ENCODE measurements at regions not wholly inside any gene's neighbourhood (a gene's known extent, or its start where the extent isn't known, plus 50 kb on each side); places are given as distances from the start of the nearest gene placed in this dataset.

DNA sequence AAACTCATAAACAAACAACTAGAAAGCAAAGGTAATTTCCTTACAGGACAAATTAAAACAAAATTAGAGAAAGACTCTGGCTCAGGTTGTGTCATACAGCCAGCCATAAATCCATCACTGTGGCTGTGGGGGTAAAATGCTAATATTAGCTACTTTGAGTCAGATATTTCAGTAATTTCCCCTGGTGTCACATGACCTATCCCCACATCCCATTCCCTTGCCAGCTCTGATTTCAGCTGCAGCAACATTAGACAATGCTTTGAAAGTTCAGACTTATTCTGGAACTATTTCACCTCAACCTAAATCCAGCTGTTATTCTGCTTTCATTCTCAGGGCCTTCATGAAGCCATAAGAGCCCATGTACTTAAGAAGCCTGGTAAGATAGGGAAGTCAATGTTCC, 55.3 kb downstream of the RPL10L start:
- POLR2A ChIA-PET, result no interaction called here
- H3K4me3 Mint-ChIP-seq, result no peak overlapping the region
- H3K27ac Mint-ChIP-seq, result no peak overlapping the region
- Histone ChIP-seq H3K27ac (ENCODE audit: low read depth, low read length) (no peak overlapping the region), H3K36me3 (ENCODE audit: control insufficient read depth in 2 of 3, insufficient read depth in 3 of 3, low read length in 3 of 3) (no peaks in the 10 kb centered on the region), H3K27me3 (ENCODE audit: control insufficient read depth in 2 of 2, insufficient read depth in 2 of 2, low read length in 2 of 2) (no peaks in the 10 kb centered on the region), H3K9me3 (ENCODE audit: control insufficient read depth in 2 of 3, low read length in 3 of 3) (no peaks in the 10 kb centered on the region), H3K4me3 (ENCODE audit: low read length) (no peak overlapping the region), H3K4me1 (ENCODE audit: control insufficient read depth in 2 of 2, insufficient read depth in 2 of 2, low read length in 2 of 2) (no peaks in the 10 kb centered on the region)
- CTCF ChIA-PET, result no interaction called here
- no peaks in the 10 kb centered on the region for H3K27me3 Mint-ChIP-seq
- intact Hi-C loops (cut with micrococcal nuclease), result no loop called here
- peaks cover 0 to 6% (median 0%) of the 10 kb centered on the region in 7 donors for H3K4me1 Mint-ChIP-seq
- no peaks in the 10 kb centered on the region for H3K36me3 Mint-ChIP-seq
- ATAC-seq (no peak), DNase-seq (no peak)
- peaks cover 0 to 12% (median 1%) of the 10 kb centered on the region in 11 donors for H3K9me3 Mint-ChIP-seq

DNA sequence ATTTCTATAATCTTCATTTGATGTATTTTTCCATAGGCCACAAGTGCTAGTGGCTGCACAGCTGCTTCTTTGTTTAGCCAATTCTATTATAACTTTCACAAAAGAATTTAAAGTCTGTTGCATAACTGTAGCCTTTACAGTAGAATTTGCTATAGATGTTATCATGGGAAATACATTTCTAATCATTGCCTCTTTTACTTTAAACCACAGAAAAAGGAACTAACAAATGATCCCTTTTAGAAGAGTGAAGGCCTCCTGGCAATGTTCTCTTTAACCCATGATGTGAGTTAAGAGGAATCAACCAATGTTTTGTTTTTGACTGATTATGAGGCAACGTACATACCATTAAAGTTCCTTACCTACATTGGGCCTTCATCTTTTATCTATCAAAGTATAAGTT, 68.8 kb downstream of the RPL10L start:
- ChIA-PET POLR2A (no interaction called here), CTCF (no interaction called here)
- intact Hi-C loops (cut with micrococcal nuclease), result loop anchor here in 1 of 2 donors (5.0 kb wide), 1 partner anchor 694 kb away; no protein-coding TSS in a partner anchor
- H3K4me1 Mint-ChIP-seq, result no peaks in the 10 kb centered on the region
- DNase-seq (no peak), ATAC-seq (no peak)
- H3K27ac Mint-ChIP-seq, result no peak overlapping the region
- H3K27me3 Mint-ChIP-seq, result no peaks in the 10 kb centered on the region
- Histone ChIP-seq H3K36me3 (ENCODE audit: control insufficient read depth in 2 of 3, insufficient read depth in 3 of 3, low read length in 3 of 3) (no peaks in the 10 kb centered on the region), H3K9me3 (ENCODE audit: control insufficient read depth in 2 of 3, low read length in 3 of 3) (no peaks in the 10 kb centered on the region), H3K4me1 (ENCODE audit: control insufficient read depth in 2 of 2, insufficient read depth in 2 of 2, low read length in 2 of 2) (no peaks in the 10 kb centered on the region), H3K4me3 (ENCODE audit: low read length) (no peak overlapping the region), H3K27ac (ENCODE audit: low read depth, low read length) (no peak overlapping the region), H3K27me3 (ENCODE audit: control insufficient read depth in 2 of 2, insufficient read depth in 2 of 2, low read length in 2 of 2) (no peaks in the 10 kb centered on the region)
- no peak overlapping the region for H3K4me3 Mint-ChIP-seq
- no peaks in the 10 kb centered on the region for H3K36me3 Mint-ChIP-seq
- peaks cover 0 to 7% (median 2%) of the 10 kb centered on the region in 11 donors for H3K9me3 Mint-ChIP-seq

GRCh38 chr14:46581036-46581671, 70.4 kb downstream of the RPL10L start:
- no peaks in the 10 kb centered on the region for H3K36me3 Mint-ChIP-seq
- no peak overlapping the region for H3K27ac ChIP-seq (ENCODE audit: low read depth, low read length)
- POLR2A ChIA-PET, result no interaction called here
- DNase-seq (no peak), ATAC-seq (no peak)
- H3K4me1 Mint-ChIP-seq, result no peaks in the 10 kb centered on the region
- H3K4me1 ChIP-seq (ENCODE audit: control insufficient read depth in 2 of 2, insufficient read depth in 2 of 2, low read length in 2 of 2), result no peaks in the 10 kb centered on the region
- H3K36me3 ChIP-seq (ENCODE audit: control insufficient read depth in 2 of 3, insufficient read depth in 3 of 3, low read length in 3 of 3), result no peaks in the 10 kb centered on the region
- peaks cover 0 to 6% (median 2%) of the 10 kb centered on the region in 11 donors for H3K9me3 Mint-ChIP-seq
- H3K27ac Mint-ChIP-seq, result no peak overlapping the region
- H3K27me3 ChIP-seq (ENCODE audit: control insufficient read depth in 2 of 2, insufficient read depth in 2 of 2, low read length in 2 of 2), result no peaks in the 10 kb centered on the region
- intact Hi-C loops (cut with micrococcal nuclease), result loop anchor here in 1 of 2 donors (5.0 kb wide), 1 partner anchor 696 kb away; no protein-coding TSS in a partner anchor
- no peak overlapping the region for H3K4me3 ChIP-seq (ENCODE audit: low read length)
- no peaks in the 10 kb centered on the region for H3K9me3 ChIP-seq (ENCODE audit: control insufficient read depth in 2 of 3, low read length in 3 of 3)
- CTCF ChIA-PET, result no interaction called here
- H3K27me3 Mint-ChIP-seq, result no peaks in the 10 kb centered on the region
- H3K4me3 Mint-ChIP-seq, result no peak overlapping the region

- no peaks in the 10 kb centered on the region for H3K9me3 ChIP-seq (ENCODE audit: control insufficient read depth in 2 of 3, low read length in 3 of 3)
- no peaks in the 10 kb centered on the region for H3K36me3 Mint-ChIP-seq
- DNase-seq, result no peak
- no peak overlapping the region for H3K4me3 Mint-ChIP-seq
- no peaks in the 10 kb centered on the region for H3K27me3 ChIP-seq (ENCODE audit: control insufficient read depth in 2 of 2, insufficient read depth in 2 of 2, low read length in 2 of 2)
- intact Hi-C loops (cut with micrococcal nuclease), result no loop called here
- no peaks in the 10 kb centered on the region for H3K36me3 ChIP-seq (ENCODE audit: control insufficient read depth in 2 of 3, insufficient read depth in 3 of 3, low read length in 3 of 3)
- no peak overlapping the region for H3K4me3 ChIP-seq (ENCODE audit: low read length)
- no peak overlapping the region for H3K27ac Mint-ChIP-seq
- ATAC-seq, result no peak
- H3K4me1 ChIP-seq (ENCODE audit: control insufficient read depth in 2 of 2, insufficient read depth in 2 of 2, low read length in 2 of 2), result no peaks in the 10 kb centered on the region
- ChIA-PET CTCF (no interaction called here), POLR2A (no interaction called here)
- H3K4me1 Mint-ChIP-seq, result no peaks in the 10 kb centered on the region
- H3K27ac ChIP-seq (ENCODE audit: low read depth, low read length), result no peak overlapping the region
- H3K27me3 Mint-ChIP-seq, result no peaks in the 10 kb centered on the region
- H3K9me3 Mint-ChIP-seq, result peaks cover 0 to 19% (median 3%) of the 10 kb centered on the region in 11 donors
Measured at GRCh38 chr14:46574978-46575375, 76.6 kb downstream of the RPL10L start.

DNA sequence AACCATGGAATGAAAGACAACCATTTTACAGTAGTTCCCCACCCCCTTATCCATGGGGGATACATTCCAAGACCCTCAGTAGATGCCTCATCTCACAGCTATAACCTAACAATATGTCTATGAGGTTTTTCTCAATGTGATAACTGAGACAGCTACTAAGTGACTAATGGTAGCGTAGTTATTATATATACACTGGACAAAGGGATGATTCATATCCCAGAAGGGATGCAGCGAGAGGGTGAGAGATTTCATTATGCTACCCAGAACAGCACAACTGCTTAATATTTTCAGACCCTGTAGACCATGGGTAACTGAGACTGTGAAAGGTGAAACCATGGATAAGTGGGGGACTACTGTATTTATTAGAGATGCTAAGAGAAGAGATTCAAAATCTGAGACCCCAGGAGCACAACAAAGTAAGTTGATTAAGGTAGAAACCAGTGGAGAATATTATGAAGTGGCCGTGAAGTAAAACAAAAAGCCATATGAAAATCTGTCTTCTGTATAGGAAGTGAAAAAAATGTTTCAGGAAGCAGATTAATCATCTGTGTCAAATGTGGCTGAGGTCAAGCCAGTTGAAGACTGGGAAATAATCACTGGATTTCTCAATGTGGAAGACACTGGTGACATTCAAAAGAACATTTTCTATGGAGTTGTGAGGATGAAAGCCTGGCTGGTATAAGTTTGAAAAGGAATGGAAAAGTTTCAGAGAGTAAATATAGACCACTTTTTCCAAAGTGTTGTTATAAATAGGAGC, 77.2 kb downstream of the RPL10L start:
- H3K4me1 ChIP-seq (ENCODE audit: control insufficient read depth in 2 of 2, insufficient read depth in 2 of 2, low read length in 2 of 2), result no peaks in the 10 kb centered on the region
- intact Hi-C loops (cut with micrococcal nuclease), result no loop called here
- ATAC-seq (no peak), DNase-seq (no peak)
- no peaks in the 10 kb centered on the region for H3K36me3 ChIP-seq (ENCODE audit: control insufficient read depth in 2 of 3, insufficient read depth in 3 of 3, low read length in 3 of 3)
- H3K4me3 ChIP-seq (ENCODE audit: low read length), result no peak overlapping the region
- ChIA-PET CTCF (no interaction called here), POLR2A (no interaction called here)
- no peak overlapping the region for H3K4me3 Mint-ChIP-seq
- H3K27ac Mint-ChIP-seq, result no peak overlapping the region
- H3K4me1 Mint-ChIP-seq, result no peaks in the 10 kb centered on the region
- no peaks in the 10 kb centered on the region for H3K36me3 Mint-ChIP-seq
- no peak overlapping the region for H3K27ac ChIP-seq (ENCODE audit: low read depth, low read length)
- H3K9me3 ChIP-seq (ENCODE audit: control insufficient read depth in 2 of 3, low read length in 3 of 3), result no peaks in the 10 kb centered on the region
- peaks cover 0 to 23% (median 3%) of the 10 kb centered on the region in 11 donors for H3K9me3 Mint-ChIP-seq
- no peaks in the 10 kb centered on the region for H3K27me3 Mint-ChIP-seq
- no peaks in the 10 kb centered on the region for H3K27me3 ChIP-seq (ENCODE audit: control insufficient read depth in 2 of 2, insufficient read depth in 2 of 2, low read length in 2 of 2)

DNA sequence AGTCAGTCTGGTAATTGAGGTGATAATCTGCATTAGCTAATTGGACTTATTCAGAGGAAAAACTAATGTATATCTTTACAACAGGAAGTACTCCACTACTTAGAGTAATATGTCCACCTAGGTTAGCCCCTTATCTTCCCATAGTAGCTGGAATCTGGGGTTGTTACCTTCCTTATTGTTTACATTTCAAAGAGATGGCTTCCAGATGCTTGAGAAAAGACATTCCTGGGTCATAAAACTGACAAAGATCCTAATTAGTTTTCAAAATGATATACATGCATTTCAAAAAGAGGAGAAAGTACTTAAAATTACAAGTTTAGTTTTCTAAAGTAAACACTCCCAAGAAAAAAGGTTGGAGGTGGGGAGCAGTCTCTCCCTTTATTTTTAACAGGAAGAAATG, 78.1 kb downstream of the RPL10L start:
- ChIA-PET POLR2A (no interaction called here), CTCF (no interaction called here)
- H3K36me3 Mint-ChIP-seq, result no peaks in the 10 kb centered on the region
- H3K4me1 ChIP-seq (ENCODE audit: control insufficient read depth in 2 of 2, insufficient read depth in 2 of 2, low read length in 2 of 2), result no peaks in the 10 kb centered on the region
- H3K4me3 Mint-ChIP-seq, result no peak overlapping the region
- intact Hi-C loops (cut with micrococcal nuclease), result no loop called here
- ATAC-seq (no peak), DNase-seq (no peak)
- H3K36me3 ChIP-seq (ENCODE audit: control insufficient read depth in 2 of 3, insufficient read depth in 3 of 3, low read length in 3 of 3), result no peaks in the 10 kb centered on the region
- H3K27ac ChIP-seq (ENCODE audit: low read depth, low read length), result no peak overlapping the region
- H3K27ac Mint-ChIP-seq, result no peak overlapping the region
- no peaks in the 10 kb centered on the region for H3K9me3 ChIP-seq (ENCODE audit: control insufficient read depth in 2 of 3, low read length in 3 of 3)
- no peak overlapping the region for H3K4me3 ChIP-seq (ENCODE audit: low read length)
- no peaks in the 10 kb centered on the region for H3K27me3 ChIP-seq (ENCODE audit: control insufficient read depth in 2 of 2, insufficient read depth in 2 of 2, low read length in 2 of 2)
- H3K9me3 Mint-ChIP-seq, result peaks cover 0 to 30% (median 4%) of the 10 kb centered on the region in 11 donors
- no peaks in the 10 kb centered on the region for H3K4me1 Mint-ChIP-seq
- no peaks in the 10 kb centered on the region for H3K27me3 Mint-ChIP-seq

- H3K4me1 Mint-ChIP-seq, result no peaks in the 10 kb centered on the region
- ATAC-seq (no peak), DNase-seq (no peak)
- no peak overlapping the region for H3K4me3 Mint-ChIP-seq
- H3K27me3 ChIP-seq (ENCODE audit: control insufficient read depth in 2 of 2, insufficient read depth in 2 of 2, low read length in 2 of 2), result no peaks in the 10 kb centered on the region
- H3K36me3 ChIP-seq (ENCODE audit: control insufficient read depth in 2 of 3, insufficient read depth in 3 of 3, low read length in 3 of 3), result no peaks in the 10 kb centered on the region
- H3K27ac Mint-ChIP-seq, result no peak overlapping the region
- no peaks in the 10 kb centered on the region for H3K27me3 Mint-ChIP-seq
- no peak overlapping the region for H3K4me3 ChIP-seq (ENCODE audit: low read length)
- ChIA-PET CTCF (no interaction called here), POLR2A (no interaction called here)
- intact Hi-C loops (cut with micrococcal nuclease), result no loop called here
- no peaks in the 10 kb centered on the region for H3K36me3 Mint-ChIP-seq
- no peak overlapping the region for H3K27ac ChIP-seq (ENCODE audit: low read depth, low read length)
- H3K9me3 Mint-ChIP-seq, result peaks cover 0 to 35% (median 6%) of the 10 kb centered on the region in 11 donors
- no peaks in the 10 kb centered on the region for H3K9me3 ChIP-seq (ENCODE audit: control insufficient read depth in 2 of 3, low read length in 3 of 3)
- no peaks in the 10 kb centered on the region for H3K4me1 ChIP-seq (ENCODE audit: control insufficient read depth in 2 of 2, insufficient read depth in 2 of 2, low read length in 2 of 2)
Measured at GRCh38 chr14:46571970-46572369, 79.6 kb downstream of the RPL10L start.
